ENCODE measurements at regions not wholly inside any gene's neighbourhood (a gene's known extent, or its start where the extent isn't known, plus 50 kb on each side); places are given as distances from the start of the nearest gene placed in this dataset.

DNA sequence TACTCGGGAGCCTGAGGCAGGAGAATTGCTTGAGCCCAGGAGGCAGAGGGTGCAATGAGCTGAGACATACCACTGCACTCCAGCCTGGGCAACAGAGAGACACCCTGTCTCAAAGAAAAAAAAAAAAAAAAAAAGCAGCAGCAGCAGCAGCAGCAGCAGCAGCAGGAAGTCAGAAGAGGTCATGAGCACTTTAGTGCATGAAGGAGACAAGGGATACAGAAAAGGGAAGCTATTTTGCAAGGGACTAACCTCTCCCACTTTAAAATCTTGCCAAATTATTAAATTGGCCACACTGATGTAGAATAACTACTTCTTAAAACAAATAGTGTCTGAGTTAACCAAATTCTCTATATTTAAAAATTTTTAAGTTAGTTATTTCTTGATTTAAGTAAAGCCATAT lies 113.4 kb upstream of the PDE1A start:
- TF ChIP-seq, protein P1, sequence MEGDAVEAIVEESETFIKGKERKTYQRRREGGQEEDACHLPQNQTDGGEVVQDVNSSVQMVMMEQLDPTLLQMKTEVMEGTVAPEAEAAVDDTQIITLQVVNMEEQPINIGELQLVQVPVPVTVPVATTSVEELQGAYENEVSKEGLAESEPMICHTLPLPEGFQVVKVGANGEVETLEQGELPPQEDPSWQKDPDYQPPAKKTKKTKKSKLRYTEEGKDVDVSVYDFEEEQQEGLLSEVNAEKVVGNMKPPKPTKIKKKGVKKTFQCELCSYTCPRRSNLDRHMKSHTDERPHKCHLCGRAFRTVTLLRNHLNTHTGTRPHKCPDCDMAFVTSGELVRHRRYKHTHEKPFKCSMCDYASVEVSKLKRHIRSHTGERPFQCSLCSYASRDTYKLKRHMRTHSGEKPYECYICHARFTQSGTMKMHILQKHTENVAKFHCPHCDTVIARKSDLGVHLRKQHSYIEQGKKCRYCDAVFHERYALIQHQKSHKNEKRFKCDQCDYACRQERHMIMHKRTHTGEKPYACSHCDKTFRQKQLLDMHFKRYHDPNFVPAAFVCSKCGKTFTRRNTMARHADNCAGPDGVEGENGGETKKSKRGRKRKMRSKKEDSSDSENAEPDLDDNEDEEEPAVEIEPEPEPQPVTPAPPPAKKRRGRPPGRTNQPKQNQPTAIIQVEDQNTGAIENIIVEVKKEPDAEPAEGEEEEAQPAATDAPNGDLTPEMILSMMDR (conservative IDR thresholded peaks at IDR 0.05; ENCODE audit: low read depth, low read length): no peak
- no peak for DNase-seq (ENCODE audit: low read depth)
- no peak overlapping the region for H3K4me3 ChIP-seq (ENCODE audit: low read length)

GRCh38 chr2:182541268-182541667 lies 114.4 kb upstream of the PDE1A start:
- TF ChIP-seq, protein P1 (conservative IDR thresholded peaks at IDR 0.05; ENCODE audit: low read depth, low read length): no peak
- DNase-seq (ENCODE audit: low read depth): no peak
- no peak overlapping the region for H3K4me3 ChIP-seq (ENCODE audit: low read length)

- TF ChIP-seq, protein P1 (conservative IDR thresholded peaks at IDR 0.05; ENCODE audit: low read depth, low read length): no peak
- DNase-seq (ENCODE audit: low read depth): no peak
- no peak overlapping the region for H3K4me3 ChIP-seq (ENCODE audit: low read length)
Measured at GRCh38 chr2:182542501-182543258, 115.8 kb upstream of the PDE1A start.

- H3K4me3 ChIP-seq (ENCODE audit: low read length): no peak overlapping the region
- DNase-seq (ENCODE audit: low read depth): no peak
- TF ChIP-seq, protein P1 (conservative IDR thresholded peaks at IDR 0.05; ENCODE audit: low read depth, low read length): no peak
Measured at GRCh38 chr2:182543741-182544525, 117.1 kb upstream of the PDE1A start.

DNA sequence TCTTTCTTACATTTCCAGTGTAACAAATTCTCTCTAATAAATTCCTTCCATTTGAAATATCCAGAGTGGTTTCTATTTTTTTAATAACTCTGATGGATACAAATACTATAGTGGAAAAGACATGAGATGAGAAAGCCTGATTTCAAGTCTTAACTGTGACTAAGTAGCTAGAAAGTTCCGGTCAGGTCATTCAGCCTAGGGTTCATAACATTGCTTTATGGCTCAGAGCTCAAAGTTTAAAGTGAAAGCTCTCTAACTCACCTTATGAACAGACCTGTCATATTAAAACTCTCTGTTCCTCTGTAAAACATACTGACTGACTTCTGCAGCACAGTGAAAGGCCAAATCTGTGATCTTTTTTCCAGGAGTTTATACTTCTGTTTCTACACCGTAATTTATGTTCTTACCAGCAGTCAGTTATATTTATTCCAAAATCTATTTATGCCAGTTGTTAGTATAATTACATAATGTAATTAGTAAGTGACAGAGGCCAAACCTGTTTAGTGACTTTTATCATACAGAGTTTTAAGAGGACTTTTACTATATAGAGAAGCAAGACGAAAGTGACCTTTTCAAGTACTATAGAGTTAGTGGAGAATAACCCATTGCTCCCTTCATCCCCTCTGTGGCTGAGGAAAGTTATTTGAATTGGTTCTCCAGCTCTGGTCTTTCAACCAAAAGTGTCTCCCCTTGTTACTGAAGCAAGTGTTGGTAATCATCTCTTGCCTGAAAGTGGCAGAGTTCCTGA lies 118.8 kb upstream of the PDE1A start:
- no peak for DNase-seq (ENCODE audit: low read depth)
- H3K4me3 ChIP-seq (ENCODE audit: low read length): no peak overlapping the region
- TF ChIP-seq, protein P1 (conservative IDR thresholded peaks at IDR 0.05; ENCODE audit: low read depth, low read length): no peak

GRCh38 chr2:182548031-182548950 lies 121.5 kb upstream of the PDE1A start:
- no peak for DNase-seq (ENCODE audit: low read depth)
- no peak overlapping the region for H3K4me3 ChIP-seq (ENCODE audit: low read length)
- TF ChIP-seq, protein P1 (conservative IDR thresholded peaks at IDR 0.05; ENCODE audit: low read depth, low read length): no peak

All from retinal pigment epithelial cell (primary cell).